ENCODE measurements at regions not wholly inside any gene's neighbourhood (a gene's known extent, or its start where the extent isn't known, plus 50 kb on each side); places are given as distances from the start of the nearest gene placed in this dataset.

DNA sequence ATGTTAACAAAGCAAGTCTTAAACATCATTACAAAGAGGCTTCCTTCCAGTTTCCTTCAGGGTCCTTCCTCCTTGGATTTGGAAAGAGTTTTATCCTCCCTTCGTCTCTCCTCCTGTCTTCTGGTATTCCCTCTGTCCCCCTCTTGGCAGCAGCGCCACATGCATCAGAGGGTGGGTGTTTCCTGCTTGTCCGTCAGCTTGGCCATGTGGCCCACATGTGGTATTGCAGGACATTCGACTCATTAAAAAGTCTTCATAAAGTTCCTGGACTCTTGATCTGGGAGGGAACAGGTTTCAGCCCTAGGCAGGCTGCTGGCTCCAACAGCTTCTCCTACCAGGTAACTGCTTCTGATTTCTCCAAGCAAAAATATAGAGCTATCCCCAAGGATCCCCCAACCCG, 189.8 kb downstream of the CSNK2A3 start:
- DNase-seq (ENCODE audit: low read depth, low spot score): no peak
- TF ChIP-seq, protein P1, sequence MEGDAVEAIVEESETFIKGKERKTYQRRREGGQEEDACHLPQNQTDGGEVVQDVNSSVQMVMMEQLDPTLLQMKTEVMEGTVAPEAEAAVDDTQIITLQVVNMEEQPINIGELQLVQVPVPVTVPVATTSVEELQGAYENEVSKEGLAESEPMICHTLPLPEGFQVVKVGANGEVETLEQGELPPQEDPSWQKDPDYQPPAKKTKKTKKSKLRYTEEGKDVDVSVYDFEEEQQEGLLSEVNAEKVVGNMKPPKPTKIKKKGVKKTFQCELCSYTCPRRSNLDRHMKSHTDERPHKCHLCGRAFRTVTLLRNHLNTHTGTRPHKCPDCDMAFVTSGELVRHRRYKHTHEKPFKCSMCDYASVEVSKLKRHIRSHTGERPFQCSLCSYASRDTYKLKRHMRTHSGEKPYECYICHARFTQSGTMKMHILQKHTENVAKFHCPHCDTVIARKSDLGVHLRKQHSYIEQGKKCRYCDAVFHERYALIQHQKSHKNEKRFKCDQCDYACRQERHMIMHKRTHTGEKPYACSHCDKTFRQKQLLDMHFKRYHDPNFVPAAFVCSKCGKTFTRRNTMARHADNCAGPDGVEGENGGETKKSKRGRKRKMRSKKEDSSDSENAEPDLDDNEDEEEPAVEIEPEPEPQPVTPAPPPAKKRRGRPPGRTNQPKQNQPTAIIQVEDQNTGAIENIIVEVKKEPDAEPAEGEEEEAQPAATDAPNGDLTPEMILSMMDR (IDR thresholded peaks at IDR 0.05; ENCODE audit: insufficient read depth, low read length, missing control alignments): peak; percentile 17
- no peak overlapping the region for H3K4me3 ChIP-seq (ENCODE audit: low read depth, low read length)
- ChIA-PET CTCF (interaction anchor here (2.1 to 2.2 kb wide), 2 partner anchors 10 to 15 kb away, joined by 9 to 10 read pairs; no protein-coding TSS in a partner anchor), POLR2A (no interaction called here)

DNA sequence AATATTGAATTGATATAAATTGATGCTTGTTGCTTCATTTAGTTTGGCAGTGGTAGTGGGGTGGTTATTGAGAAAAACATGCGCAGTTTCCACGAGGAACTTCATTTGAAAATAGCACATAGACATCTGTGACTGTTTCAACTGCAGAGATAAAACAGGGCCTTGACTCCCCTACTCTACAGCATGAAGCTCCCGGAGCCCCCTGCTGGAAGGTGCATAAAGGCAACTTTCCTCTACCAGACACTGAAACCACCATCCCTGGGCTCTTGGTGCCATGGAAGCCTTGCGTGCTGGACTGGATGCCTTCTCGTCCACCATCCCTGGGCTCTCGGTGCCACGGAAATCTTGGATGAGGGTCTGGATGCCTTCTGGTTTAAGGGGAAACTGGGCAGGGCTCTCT, 195.9 kb downstream of the CSNK2A3 start:
- DNase-seq (ENCODE audit: low read depth, low spot score): no peak
- POLR2A ChIA-PET: no interaction called here
- TF ChIP-seq, protein P1 (IDR thresholded peaks at IDR 0.05; ENCODE audit: insufficient read depth, low read length, missing control alignments): peak; percentile 59
- H3K4me3 ChIP-seq (ENCODE audit: low read depth, low read length): no peak overlapping the region
- CTCF ChIA-PET: interaction anchor here (0.6 to 5.3 kb wide), 20 partner anchors 9 to 1132 kb away, joined by 3 to 30 read pairs (median 4); no protein-coding TSS in a partner anchor

DNA sequence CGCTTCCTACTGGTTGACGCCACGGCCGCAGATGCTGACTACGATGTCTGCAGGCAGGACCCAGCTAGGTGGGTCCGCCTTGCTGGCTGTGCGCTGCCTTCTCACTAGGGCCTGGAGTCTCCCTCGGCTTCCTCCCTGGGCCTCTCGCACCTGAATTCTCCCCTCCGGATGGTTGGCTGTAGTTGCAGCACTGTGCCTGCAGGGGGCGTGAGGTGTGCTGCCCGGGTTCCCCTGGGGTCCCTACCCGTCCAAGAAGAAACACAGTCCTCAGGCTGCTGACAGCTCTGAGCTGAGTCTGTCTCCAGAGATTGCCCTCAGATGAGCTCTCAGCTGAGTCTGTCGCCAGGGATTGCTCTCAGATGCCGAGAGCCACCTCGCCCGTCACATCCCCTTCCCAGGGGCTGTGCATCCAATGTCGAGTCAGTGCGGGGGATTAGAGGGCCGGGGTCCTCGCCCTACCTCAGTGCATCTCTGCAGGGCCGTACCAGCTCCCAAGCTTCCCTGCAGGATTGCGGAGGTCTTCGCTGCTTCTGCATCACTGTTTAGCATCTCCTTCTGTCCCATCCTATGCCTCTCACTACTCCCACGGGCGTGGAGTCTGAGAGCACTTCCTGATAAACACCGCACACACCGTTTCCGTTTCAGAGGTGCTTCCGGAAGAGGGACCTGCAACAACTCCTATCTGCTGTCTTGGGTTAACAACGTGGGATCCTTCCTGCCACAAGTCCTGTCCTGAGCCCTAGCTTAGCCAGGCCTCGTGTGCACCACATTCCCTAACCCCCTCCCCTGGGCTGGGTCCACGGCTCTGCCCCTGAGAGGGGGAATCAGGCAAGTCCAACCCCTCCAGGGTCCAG, 196.9 kb downstream of the CSNK2A3 start:
- TF ChIP-seq, protein P1 (IDR thresholded peaks at IDR 0.05; ENCODE audit: insufficient read depth, low read length, missing control alignments): peak; percentile 59
- POLR2A ChIA-PET: no interaction called here
- H3K4me3 ChIP-seq (ENCODE audit: low read depth, low read length): no peak overlapping the region
- no peak for DNase-seq (ENCODE audit: low read depth, low spot score)
- CTCF ChIA-PET: interaction anchor here (0.7 to 5.3 kb wide), 16 partner anchors 8 to 386 kb away, joined by 3 to 30 read pairs (median 6); no protein-coding TSS in a partner anchor

DNA sequence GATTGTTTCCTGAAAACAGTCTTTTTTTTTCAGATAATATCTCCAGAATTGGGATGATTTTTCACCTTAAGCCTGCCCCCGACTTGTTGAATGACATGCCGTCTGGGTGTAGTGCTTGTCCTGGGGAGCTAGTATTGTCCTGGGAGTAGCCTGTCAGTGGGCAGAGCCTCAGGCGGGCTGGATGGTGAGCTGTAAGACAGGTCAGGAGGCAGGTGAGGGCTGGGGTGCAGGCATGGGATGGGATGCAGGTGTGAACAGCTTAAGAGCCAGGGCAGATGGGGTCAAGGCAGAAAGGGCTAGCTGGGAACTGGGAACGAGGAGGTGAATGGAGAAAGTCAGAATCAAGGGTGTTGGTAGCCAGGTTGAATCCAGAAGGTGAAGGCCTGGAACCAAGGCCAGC, 200.2 kb downstream of the CSNK2A3 start:
- ChIA-PET POLR2A (no interaction called here), CTCF (interaction anchor here (0.8 kb wide), 1 partner anchor 9 kb away, joined by 4 read pairs; no protein-coding TSS in a partner anchor)
- TF ChIP-seq, protein P1 (IDR thresholded peaks at IDR 0.05; ENCODE audit: insufficient read depth, low read length, missing control alignments): no peak
- H3K4me3 ChIP-seq (ENCODE audit: low read depth, low read length): no peak overlapping the region
- DNase-seq (ENCODE audit: low read depth, low spot score): no peak

DNA sequence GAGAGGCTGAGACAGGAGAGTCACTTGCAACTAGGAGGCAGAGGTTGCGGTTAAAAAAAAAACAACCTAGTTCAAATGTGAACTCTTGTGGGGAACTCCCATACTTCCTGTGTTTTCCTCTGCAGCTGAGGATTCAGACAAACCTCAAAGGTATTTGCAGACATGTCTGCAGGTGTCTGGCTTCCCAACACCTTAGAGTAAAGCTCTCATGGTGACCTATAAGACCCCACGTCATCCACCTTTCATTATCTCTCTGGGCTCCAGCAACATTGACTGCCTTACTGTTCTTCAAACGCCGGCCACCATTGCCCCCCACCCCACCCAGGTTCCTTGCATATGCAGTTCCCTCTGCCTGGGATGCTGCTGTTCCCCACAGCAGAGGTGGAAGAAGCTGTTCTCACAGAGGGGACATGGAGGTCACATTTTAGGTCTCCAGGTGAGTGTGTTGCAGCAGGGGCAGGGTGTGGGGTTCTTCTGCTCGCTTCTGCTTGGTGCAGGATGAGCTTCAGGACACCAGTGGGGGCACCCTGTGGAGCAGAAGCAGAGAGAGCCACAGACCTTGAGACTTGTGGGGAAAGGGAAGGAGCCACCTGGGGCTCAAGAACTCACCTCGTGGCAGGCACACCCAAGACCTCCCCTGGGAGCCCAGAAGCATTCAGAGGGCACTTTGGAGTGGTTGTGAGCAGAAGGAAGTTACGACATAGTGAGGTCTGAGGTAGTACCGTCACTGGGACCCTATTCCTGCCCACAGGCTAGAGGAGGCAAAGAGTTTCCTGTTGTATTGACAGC, 203.2 kb downstream of the CSNK2A3 start:
- ChIA-PET POLR2A (no interaction called here), CTCF (interaction anchor here (2.9 to 3.2 kb wide), 2 partner anchors 8 to 13 kb away, joined by 10 to 30 read pairs; no protein-coding TSS in a partner anchor)
- TF ChIP-seq, protein P1 (IDR thresholded peaks at IDR 0.05; ENCODE audit: insufficient read depth, low read length, missing control alignments): no peak

DNA sequence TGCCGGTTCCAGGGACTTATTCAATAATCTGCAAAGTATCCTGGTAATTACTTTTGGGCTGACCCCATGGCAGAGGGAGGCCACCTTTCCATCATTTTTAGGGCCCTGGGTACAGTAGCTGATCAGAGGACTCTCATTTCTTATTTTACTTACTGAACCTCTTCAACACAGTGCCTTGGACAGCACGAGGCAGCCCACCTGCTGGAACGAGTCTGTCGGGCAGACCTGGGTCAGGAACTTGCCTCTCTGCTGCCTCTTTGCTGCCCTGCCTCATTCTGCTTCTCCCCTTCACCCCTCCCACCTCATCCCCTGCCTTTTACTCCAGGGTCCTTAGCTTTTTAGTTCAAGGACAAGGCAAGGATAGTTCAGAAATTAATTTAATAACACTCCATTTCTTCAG, 204.5 kb downstream of the CSNK2A3 start:
- TF ChIP-seq, protein P1 (IDR thresholded peaks at IDR 0.05; ENCODE audit: insufficient read depth, low read length, missing control alignments): no peak
- H3K4me3 ChIP-seq (ENCODE audit: low read depth, low read length): no peak overlapping the region
- no peak for DNase-seq (ENCODE audit: low read depth, low spot score)
- ChIA-PET CTCF (interaction anchor here (0.6 to 3.2 kb wide), 9 partner anchors 9 to 639 kb away, joined by 3 to 30 read pairs (median 4); no protein-coding TSS in a partner anchor), POLR2A (no interaction called here)

More for the DNA sequence above, 203.2 kb downstream of the CSNK2A3 start:
- H3K4me3 ChIP-seq (ENCODE audit: low read depth, low read length): no peak overlapping the region
- DNase-seq (ENCODE audit: low read depth, low spot score): no peak
